ENCODE measurements at regions not wholly inside any gene's neighbourhood (a gene's known extent, or its start where the extent isn't known, plus 50 kb on each side); places are given as distances from the start of the nearest gene placed in this dataset.
A peak's percentile ranks its signal among the peaks of the same experiment; 100 is the strongest.

DNA sequence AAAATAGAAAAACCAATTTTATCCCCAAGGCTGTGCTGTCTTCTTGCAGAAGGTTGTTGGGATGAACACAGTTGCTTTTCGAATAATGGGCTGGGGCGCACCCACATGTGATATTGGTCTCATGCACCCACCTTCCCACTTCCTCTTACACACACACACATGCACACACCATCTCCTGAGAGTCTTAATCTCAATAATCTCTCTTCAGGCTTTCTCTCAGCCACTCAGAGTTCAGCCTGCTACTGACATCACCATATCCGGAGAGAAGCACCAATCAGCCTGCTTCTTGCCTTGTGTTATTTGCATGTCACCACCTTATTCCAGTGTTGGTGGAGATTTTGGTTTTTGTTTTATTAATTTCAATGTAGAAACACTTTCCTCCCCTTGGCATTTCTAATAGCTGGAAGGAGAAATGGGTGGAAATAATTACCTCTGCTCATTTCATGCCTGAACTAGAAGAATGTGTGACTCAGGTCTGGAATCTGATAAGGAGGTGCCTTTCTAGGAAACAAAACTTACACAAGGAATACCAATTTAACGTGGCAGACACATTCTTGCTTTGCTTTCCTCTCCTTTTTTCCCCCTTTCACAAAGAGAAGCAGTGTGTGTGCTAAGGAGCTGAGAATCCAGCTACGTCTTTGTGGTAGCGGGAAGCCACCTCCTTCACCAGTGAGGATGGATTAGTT lies 400.2 kb downstream of the MID1IP1 start:
- H3K4me3 ChIP-seq: no peak overlapping the region
- DNase-seq (ENCODE audit: extremely low read depth in 1 of 4, low spot score in 3 of 4) (peak; percentile 5 to 14 (median 12)), FAIRE-seq (peak; percentile 44), ATAC-seq (peak; percentile 61; the same call in 2 of the 3 replicates)
- H3K4me1 ChIP-seq (replicated peaks in 1 of 2; ENCODE audit: control insufficient read depth in 2 of 2, insufficient read depth in 2 of 2, low read length in 2 of 2): peaks cover 0 to 13% of the 10 kb centered on the region in 2 experiments; a peak in 2 of 5 replicates
- 7% methylated on average over 6 of the region's 6 CpGs for WGBS (ENCODE audit: insufficient coverage, low coverage, missing lambda C conversion rate)
- H3K9ac ChIP-seq (ENCODE audit: insufficient read depth in 1 of 2, low read depth in 2 of 2, low read length in 2 of 2): no peak overlapping the region
- no peaks in the 10 kb centered on the region for H4K20me1 ChIP-seq (replicated peaks; ENCODE audit: control insufficient read depth, insufficient read depth, low read length)
- CTCF ChIA-PET (ENCODE audit: low intra/inter-chr PET ratio): no interaction called here
- no peaks in the 10 kb centered on the region for H3K9me3 ChIP-seq (replicated peaks; ENCODE audit: control insufficient read depth, insufficient read depth, low read depth, low read length)
- no peaks in the 10 kb centered on the region for H3K79me2 ChIP-seq (ENCODE audit: control insufficient read depth, insufficient read depth, low read length)
- no TSS peak for BruUV-seq (replicated peaks)
- H3K36me3 ChIP-seq (ENCODE audit: control insufficient read depth, insufficient read depth, low read length): no peaks in the 10 kb centered on the region
- no peaks in the 10 kb centered on the region for H3K9me1 ChIP-seq (ENCODE audit: control insufficient read depth, insufficient read depth, low read length)
- intact Hi-C loops (cut with micrococcal nuclease): no loop called here
- no peak overlapping the region for H3K4me2 ChIP-seq (ENCODE audit: insufficient read depth, low read length)
- no peak overlapping the region for H3K27ac ChIP-seq (ENCODE audit: extremely low read depth, low read depth, low read length)
- H2AFZ ChIP-seq (ENCODE audit: low read depth, low read length): no peak overlapping the region
- in situ Hi-C loops (cut with MboI): no loop called here
- no peaks in the 10 kb centered on the region; a peak in 2 of 5 replicates for H3K27me3 ChIP-seq (ENCODE audit: control insufficient read depth in 2 of 2, insufficient read depth in 2 of 2, low read length in 2 of 2)
- POLR2A ChIA-PET: interaction anchor here (0.6 kb wide), 1 partner anchor 367 kb away, joined by 3 read pairs; no protein-coding TSS in a partner anchor
- TF ChIP-seq NFXL1 (CRISPR knock-in tag; IDR thresholded peaks at IDR 0.05): no peak
- TF ChIP-seq ZBTB11 (CRISPR knock-in tag; IDR thresholded peaks at IDR 0.05): no peak
- TF ChIP-seq HIVEP1 (CRISPR knock-in tag; IDR thresholded peaks at IDR 0.05): no peak
- TF ChIP-seq JUND (IDR thresholded peaks at IDR 0.05; ENCODE audit: borderline replicate concordance, low read depth, low read length): peak; percentile 58; the same call in 1 of the 2 replicates
- no peak; the same call in 2 of the 3 replicates for TF ChIP-seq JUND (tag; IDR thresholded peaks at IDR 0.05; ENCODE audit: borderline replicate concordance, low read depth, low read length)
- no peak for TF ChIP-seq YBX1 (IDR thresholded peaks at IDR 0.05)
- peak; percentile 44; the same call in 1 of the 2 replicates for TF ChIP-seq SPI1 (IDR thresholded peaks at IDR 0.05; ENCODE audit: borderline replicate concordance, low read depth, low read length)
- no peak for TF ChIP-seq RBM14 (IDR thresholded peaks at IDR 0.05; ENCODE audit: borderline replicate concordance, insufficient read depth, low read depth, low read length)
- TF ChIP-seq SREBF1 (IDR thresholded peaks at IDR 0.05; ENCODE audit: borderline replicate concordance, low read depth, low read length): no peak
- no peak for TF ChIP-seq ATF1 (CRISPR knock-in tag; IDR thresholded peaks at IDR 0.05)
- TF ChIP-seq ATF1 (tag; IDR thresholded peaks at IDR 0.05): peak; percentile 41; the same call in 1 of the 2 replicates
